HG03196 (cell line): ENCODE measurements at regions not wholly inside any gene's neighbourhood (a gene's known extent, or its start where the extent isn't known, plus 50 kb on each side); places are given as distances from the start of the nearest gene placed in this dataset.

Experiments
- ATAC-seq: cut with Tn5 transposase; IDR thresholded peaks from one replicate; pipeline ENCODE4 v1.9.1; 2021; ENCODE audit not compliant: unreplicated experiment

- no peak for ATAC-seq
These were observed 345.1 kb downstream of the PLOD2 start for GRCh38 chr3:145815707-145816413.

GRCh38 chr3:145817870-145818483 lies 343.0 kb downstream of the PLOD2 start:
- no peak for ATAC-seq

GRCh38 chr3:145820170-145820569 lies 340.8 kb downstream of the PLOD2 start:
- ATAC-seq = no peak

- no peak for ATAC-seq
These were observed 318.6 kb downstream of the PLOD2 start for GRCh38 chr3:145842294-145842902.

GRCh38 chr3:145843561-145843960 lies 317.4 kb downstream of the PLOD2 start:
- ATAC-seq = no peak

GRCh38 chr3:145849115-145849514 lies 311.9 kb downstream of the PLOD2 start:
- ATAC-seq = no peak

GRCh38 chr3:145854499-145854898 lies 306.5 kb downstream of the PLOD2 start:
- ATAC-seq = no peak

GRCh38 chr3:145857956-145858355 lies 303.0 kb downstream of the PLOD2 start:
- peak; percentile 70 for ATAC-seq

GRCh38 chr3:145864336-145864735 lies 296.6 kb downstream of the PLOD2 start:
- no peak for ATAC-seq

GRCh38 chr3:145865399-145866018 lies 295.5 kb downstream of the PLOD2 start:
- ATAC-seq = no peak

- peak; percentile 76 for ATAC-seq
These were observed 291.0 kb downstream of the PLOD2 start for GRCh38 chr3:145869958-145870357.

GRCh38 chr3:145882436-145882835 lies 278.5 kb downstream of the PLOD2 start:
- no peak for ATAC-seq

- no peak for ATAC-seq
These were observed 271.3 kb downstream of the PLOD2 start for GRCh38 chr3:145889730-145890129.

- ATAC-seq = no peak
These were observed 268.1 kb downstream of the PLOD2 start for GRCh38 chr3:145892869-145893268.

GRCh38 chr3:145893331-145893730 lies 267.7 kb downstream of the PLOD2 start:
- no peak for ATAC-seq

- ATAC-seq = peak; percentile 27
These were observed 262.5 kb downstream of the PLOD2 start for GRCh38 chr3:145898487-145898886.

- peak; percentile 44 for ATAC-seq
These were observed 261.7 kb downstream of the PLOD2 start for GRCh38 chr3:145899241-145899640.

- peak; percentile 89 for ATAC-seq
These were observed 260.7 kb downstream of the PLOD2 start for GRCh38 chr3:145900056-145900829.

GRCh38 chr3:145902166-145902565 lies 258.8 kb downstream of the PLOD2 start:
- ATAC-seq = no peak

- ATAC-seq = no peak
These were observed 257.4 kb downstream of the PLOD2 start for GRCh38 chr3:145903472-145904013.

GRCh38 chr3:145904138-145904537 lies 256.8 kb downstream of the PLOD2 start:
- no peak for ATAC-seq
